ENCODE measurements at regions not wholly inside any gene's neighbourhood (a gene's known extent, or its start where the extent isn't known, plus 50 kb on each side); places are given as distances from the start of the nearest gene placed in this dataset.

- no peak for DNase-seq
These were observed 1201.1 kb upstream of the SLC10A2 start for GRCh38 chr13:104267206-104267811.

GRCh38 chr13:104256701-104257100, 1190.5 kb upstream of the SLC10A2 start:
- peak in 1 of 3 experiments; percentile 45 for DNase-seq

GRCh38 chr13:104253063-104253680, 1187.0 kb upstream of the SLC10A2 start:
- peak in 1 of 3 experiments; percentile 50 for DNase-seq

- DNase-seq: no peak
These were observed 1185.7 kb upstream of the SLC10A2 start for GRCh38 chr13:104251931-104252330.

- no peak for DNase-seq
These were observed 1180.7 kb upstream of the SLC10A2 start for GRCh38 chr13:104246955-104247354.

GRCh38 chr13:104206450-104207044, 1140.3 kb upstream of the SLC10A2 start:
- peak in 1 of 3 experiments; percentile 26 for DNase-seq

- no peak for DNase-seq
These were observed 1138.0 kb upstream of the SLC10A2 start for GRCh38 chr13:104204177-104204576.

GRCh38 chr13:104198801-104199200, 1132.6 kb upstream of the SLC10A2 start:
- no peak for DNase-seq

- DNase-seq: no peak
These were observed 1130.4 kb upstream of the SLC10A2 start for GRCh38 chr13:104196611-104197010.

GRCh38 chr13:104181526-104182231, 1115.5 kb upstream of the SLC10A2 start:
- no peak for DNase-seq

GRCh38 chr13:104170980-104171555, 1104.9 kb upstream of the SLC10A2 start:
- peak; percentile 63 to 99 (median 93) for DNase-seq

GRCh38 chr13:104163866-104164630, 1097.8 kb upstream of the SLC10A2 start:
- DNase-seq: no peak

GRCh38 chr13:104160536-104160935, 1094.3 kb upstream of the SLC10A2 start:
- no peak for DNase-seq

- peak; percentile 77 to 95 (median 85) for DNase-seq
These were observed 1077.7 kb upstream of the SLC10A2 start for GRCh38 chr13:104143760-104144416.

GRCh38 chr13:104140552-104140951, 1074.3 kb upstream of the SLC10A2 start:
- DNase-seq: peak in 2 of 3 experiments; percentile 88 to 99

- no peak for DNase-seq
These were observed 1071.2 kb upstream of the SLC10A2 start for GRCh38 chr13:104137416-104137815.

GRCh38 chr13:104132849-104133248, 1066.6 kb upstream of the SLC10A2 start:
- DNase-seq: no peak

GRCh38 chr13:104114101-104114500, 1047.9 kb upstream of the SLC10A2 start:
- no peak for DNase-seq

GRCh38 chr13:104111031-104111430, 1044.8 kb upstream of the SLC10A2 start:
- DNase-seq: no peak

GRCh38 chr13:104106705-104107393, 1040.6 kb upstream of the SLC10A2 start:
- DNase-seq: no peak

All from NCI-H1417 (cell line).